Endothelial cell of umbilical vein (primary cell): ENCODE measurements at regions not wholly inside any gene's neighbourhood (a gene's known extent, or its start where the extent isn't known, plus 50 kb on each side); places are given as distances from the start of the nearest gene placed in this dataset.
"Not testable (repeated sequence)": the region's sequence is repeated elsewhere in the genome, so short reads cannot be mapped to it uniquely, and the experiment has no call there.

ENCODE experiments used
- CTCF ChIP-seq, 2 donors: IDR thresholded peaks; 1 replicate in 1 of 2; 2 replicates in 1 of 2; pipeline ENCODE4 v1.5.1; 2011; ENCODE audit warnings: low read length in 2 of 2, mild to moderate bottlenecking in 2 of 2, moderate library complexity in 2 of 2, control low read depth in 1 of 2, inconsistent platforms in 1 of 2, low read depth in 1 of 2; ENCODE audit not compliant: insufficient read depth in 1 of 2; ENCODE audit errors: extremely low read depth in 1 of 2
- POLR2A ChIP-seq: IDR thresholded peaks from 2 replicates; pipeline ENCODE4 v1.6.1; 2012; ENCODE audit warnings: low read depth, mild to moderate bottlenecking, control low read depth, low read length
- POLR2AphosphoS5 ChIP-seq: IDR thresholded peaks from 2 replicates; pipeline ENCODE4 v1.6.1; 2012; ENCODE audit warnings: low read depth, mild to moderate bottlenecking, control low read depth, low read length, moderate library complexity; ENCODE audit not compliant: insufficient read depth

- TF ChIP-seq CTCF (IDR thresholded peaks at IDR 0.05; ENCODE audit: extremely low read depth in 1 of 2, insufficient read depth in 1 of 2, low read depth in 1 of 2, low read length in 2 of 2); POLR2A; POLR2AphosphoS5: not testable (repeated sequence)
Observed at GRCh38 chr4:93950239-93950638, 121.7 kb downstream of the ATOH1 start.
